ENCODE measurements at regions not wholly inside any gene's neighbourhood (a gene's known extent, or its start where the extent isn't known, plus 50 kb on each side); places are given as distances from the start of the nearest gene placed in this dataset.

GRCh38 chr5:167936022-167936421 lies 355.4 kb upstream of the WWC1 start:
- no peak overlapping the region for H3K4me3 ChIP-seq (ENCODE audit: insufficient read depth, low read length, poor library complexity, severe bottlenecking)
- no peaks in the 10 kb centered on the region for H3K27me3 ChIP-seq (ENCODE audit: low read length)
- H3F3A ChIP-seq (ENCODE audit: insufficient read depth): no peaks in the 10 kb centered on the region
- no peak overlapping the region for H3K4me2 ChIP-seq (ENCODE audit: low read depth, low read length, poor library complexity, severe bottlenecking)
- H3K9me2 ChIP-seq (replicated peaks; ENCODE audit: insufficient read depth, low read length): no peaks in the 10 kb centered on the region
- TF ChIP-seq CTCF (IDR thresholded peaks at IDR 0.05; ENCODE audit: insufficient read depth, low read length, poor library complexity, severe bottlenecking) (no peak), EZH2phosphoT487 (conservative IDR thresholded peaks at IDR 0.05; ENCODE audit: low read length) (no peak)
- H3K27ac ChIP-seq (ENCODE audit: low read depth, low read length): no peak overlapping the region
- no peaks in the 10 kb centered on the region for H3K9me3 ChIP-seq (ENCODE audit: insufficient read depth, low read length)
- H3K36me3 ChIP-seq (ENCODE audit: low read length): no peaks in the 10 kb centered on the region
- H4K20me1 ChIP-seq (ENCODE audit: low read depth, low read length): no peaks in the 10 kb centered on the region
- H2AFZ ChIP-seq (ENCODE audit: low read depth, low read length, severe bottlenecking): no peak overlapping the region
- H3K79me2 ChIP-seq (ENCODE audit: insufficient read depth, low read length): no peaks in the 10 kb centered on the region
- no peak overlapping the region for H3K9ac ChIP-seq (ENCODE audit: low read length)

- Histone ChIP-seq H3K9me2 (replicated peaks; ENCODE audit: insufficient read depth, low read length) (no peaks in the 10 kb centered on the region), H4K20me1 (ENCODE audit: low read depth, low read length) (no peaks in the 10 kb centered on the region), H3K27me3 (ENCODE audit: low read length) (no peaks in the 10 kb centered on the region), H3K4me2 (ENCODE audit: low read depth, low read length, poor library complexity, severe bottlenecking) (no peak overlapping the region), H3K9ac (ENCODE audit: low read length) (no peak overlapping the region), H3F3A (ENCODE audit: insufficient read depth) (no peaks in the 10 kb centered on the region), H3K4me3 (ENCODE audit: insufficient read depth, low read length, poor library complexity, severe bottlenecking) (no peak overlapping the region), H3K9me3 (ENCODE audit: insufficient read depth, low read length) (no peaks in the 10 kb centered on the region), H2AFZ (ENCODE audit: low read depth, low read length, severe bottlenecking) (no peak overlapping the region), H3K36me3 (ENCODE audit: low read length) (no peaks in the 10 kb centered on the region), H3K79me2 (ENCODE audit: insufficient read depth, low read length) (no peaks in the 10 kb centered on the region), H3K27ac (ENCODE audit: low read depth, low read length) (no peak overlapping the region)
- TF ChIP-seq CTCF (IDR thresholded peaks at IDR 0.05; ENCODE audit: insufficient read depth, low read length, poor library complexity, severe bottlenecking) (no peak), EZH2phosphoT487 (conservative IDR thresholded peaks at IDR 0.05; ENCODE audit: low read length) (no peak)
Observed at GRCh38 chr5:167936944-167937634, 354.4 kb upstream of the WWC1 start.

DNA sequence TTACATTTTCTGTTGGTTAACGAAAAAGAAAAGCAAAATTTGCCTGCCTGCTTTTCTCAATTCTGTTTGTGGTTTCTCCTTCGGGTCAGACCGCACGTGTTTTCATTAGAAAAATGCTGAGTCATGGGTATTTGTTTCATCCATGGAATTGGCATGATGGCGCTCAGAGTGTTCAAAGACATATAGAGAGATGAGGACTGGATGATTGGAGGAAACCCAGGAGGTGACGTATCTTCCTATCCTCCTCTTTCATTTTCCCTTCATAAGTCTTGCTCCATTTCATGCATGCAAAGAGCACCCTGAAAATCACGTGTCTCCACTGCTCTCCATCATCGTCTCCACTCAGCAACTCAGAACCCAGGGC lies 353.8 kb upstream of the WWC1 start:
- Histone ChIP-seq H3F3A (ENCODE audit: insufficient read depth) (no peaks in the 10 kb centered on the region), H3K4me2 (ENCODE audit: low read depth, low read length, poor library complexity, severe bottlenecking) (no peak overlapping the region)
- TF ChIP-seq CTCF (IDR thresholded peaks at IDR 0.05; ENCODE audit: insufficient read depth, low read length, poor library complexity, severe bottlenecking) (no peak), EZH2phosphoT487 (conservative IDR thresholded peaks at IDR 0.05; ENCODE audit: low read length) (no peak)

More for the DNA sequence above, 353.8 kb upstream of the WWC1 start:
- no peak overlapping the region for H3K27ac ChIP-seq (ENCODE audit: low read depth, low read length)
- no peaks in the 10 kb centered on the region for H4K20me1 ChIP-seq (ENCODE audit: low read depth, low read length)
- H3K9me3 ChIP-seq (ENCODE audit: insufficient read depth, low read length): no peaks in the 10 kb centered on the region
- no peak overlapping the region for H3K4me3 ChIP-seq (ENCODE audit: insufficient read depth, low read length, poor library complexity, severe bottlenecking)
- H3K36me3 ChIP-seq (ENCODE audit: low read length): no peaks in the 10 kb centered on the region
- H2AFZ ChIP-seq (ENCODE audit: low read depth, low read length, severe bottlenecking): no peak overlapping the region
- no peaks in the 10 kb centered on the region for H3K27me3 ChIP-seq (ENCODE audit: low read length)
- H3K79me2 ChIP-seq (ENCODE audit: insufficient read depth, low read length): no peaks in the 10 kb centered on the region
- H3K9ac ChIP-seq (ENCODE audit: low read length): no peak overlapping the region
- H3K9me2 ChIP-seq (replicated peaks; ENCODE audit: insufficient read depth, low read length): no peaks in the 10 kb centered on the region

Measured in SU-DHL-6 (cell line).